HG03571 (cell line): ENCODE measurements at regions not wholly inside any gene's neighbourhood (a gene's known extent, or its start where the extent isn't known, plus 50 kb on each side); places are given as distances from the start of the nearest gene placed in this dataset.

Experiments used
- ATAC-seq: cut with Tn5 transposase; IDR thresholded peaks from one replicate; pipeline ENCODE4 v1.9.1; 2021; ENCODE audit not compliant: unreplicated experiment

GRCh38 chr2:7577769-7578168 is 660.6 kb downstream of the RNF144A start:
- ATAC-seq, result no peak

GRCh38 chr2:7584017-7584416 is 666.8 kb downstream of the RNF144A start:
- no peak for ATAC-seq

- ATAC-seq, result no peak
These were observed 669.7 kb downstream of the RNF144A start for GRCh38 chr2:7586898-7587297.

- no peak for ATAC-seq
These were observed 671.1 kb downstream of the RNF144A start for GRCh38 chr2:7588295-7588694.

- no peak for ATAC-seq
These were observed 675.5 kb downstream of the RNF144A start for GRCh38 chr2:7592618-7593140.

- ATAC-seq, result no peak
These were observed 676.1 kb downstream of the RNF144A start for GRCh38 chr2:7593360-7593759.

- ATAC-seq, result no peak
These were observed 677.0 kb downstream of the RNF144A start for GRCh38 chr2:7594211-7594610.

GRCh38 chr2:7595206-7595605 is 678.0 kb downstream of the RNF144A start:
- no peak for ATAC-seq

GRCh38 chr2:7598402-7598801 is 681.2 kb downstream of the RNF144A start:
- ATAC-seq, result no peak

GRCh38 chr2:7599462-7600258 is 682.4 kb downstream of the RNF144A start:
- no peak for ATAC-seq

GRCh38 chr2:7601990-7602389 is 684.8 kb downstream of the RNF144A start:
- no peak for ATAC-seq

- ATAC-seq, result no peak
These were observed 687.2 kb downstream of the RNF144A start for GRCh38 chr2:7604456-7604855.

GRCh38 chr2:7607441-7608173 is 690.4 kb downstream of the RNF144A start:
- no peak for ATAC-seq

- no peak for ATAC-seq
These were observed 692.3 kb downstream of the RNF144A start for GRCh38 chr2:7609556-7609955.

GRCh38 chr2:7609974-7610373 is 692.8 kb downstream of the RNF144A start:
- ATAC-seq, result no peak

GRCh38 chr2:7611750-7612149 is 694.5 kb downstream of the RNF144A start:
- no peak for ATAC-seq

GRCh38 chr2:7612969-7613368 is 695.8 kb downstream of the RNF144A start:
- no peak for ATAC-seq

- no peak for ATAC-seq
These were observed 696.6 kb downstream of the RNF144A start for GRCh38 chr2:7613831-7614230.

- ATAC-seq, result no peak
These were observed 700.8 kb downstream of the RNF144A start for GRCh38 chr2:7618031-7618430.

- ATAC-seq, result no peak
These were observed 702.2 kb downstream of the RNF144A start for GRCh38 chr2:7619203-7619970.

- no peak for ATAC-seq
These were observed 703.0 kb downstream of the RNF144A start for GRCh38 chr2:7620255-7620654.
